Natural killer cell (primary cell): ENCODE measurements at regions not wholly inside any gene's neighbourhood (a gene's known extent, or its start where the extent isn't known, plus 50 kb on each side); places are given as distances from the start of the nearest gene placed in this dataset.

Experiments
- ATAC-seq, 3 donors: fragments of 150-1000 bp in 2 of 3; fragments of 200-7000 bp in 1 of 3; cut with Tn5 transposase; 1 replicate in 1 of 3; 2 replicates in 2 of 3; pipeline ENCODE4 v1.10.0; 2021; ENCODE audit warnings: mild to moderate bottlenecking in 2 of 3, moderate library complexity in 2 of 3
- DNase-seq, 2 donors: peaks; one replicate each; pipeline versions ENCODE4 v3.0.0 to v3.0.0-alpha.2; 2013 to 2021; ENCODE audit warnings: mixed read lengths in 1 of 2
- H3K27ac ChIP-seq: one replicate; pipeline ENCODE4 v1.5.1; 2013; ENCODE audit warnings: mild to moderate bottlenecking, low read length
- H3K27me3 ChIP-seq: one replicate; pipeline ENCODE4 v1.6.1; 2013; ENCODE audit warnings: low read length; ENCODE audit not compliant: control insufficient read depth, insufficient read depth
- H3K36me3 ChIP-seq: one replicate; pipeline ENCODE4 v1.6.1; 2013; ENCODE audit warnings: low read length; ENCODE audit not compliant: control insufficient read depth, insufficient read depth
- H3K4me1 ChIP-seq: one replicate; pipeline ENCODE4 v1.6.1; 2013; ENCODE audit warnings: low read length; ENCODE audit not compliant: control insufficient read depth, insufficient read depth
- H3K4me3 ChIP-seq: one replicate; pipeline ENCODE4 v1.5.1; 2013; ENCODE audit warnings: low read length
- H3K9me3 ChIP-seq: one replicate; pipeline ENCODE4 v1.6.1; 2013; ENCODE audit warnings: low read length; ENCODE audit not compliant: control insufficient read depth, insufficient read depth
- H3K27ac Mint-ChIP-seq, 2 donors: one replicate each; pipeline ENCODE4 v1.8.0; 2022; ENCODE audit warnings: mild to moderate bottlenecking in 2 of 2, mixed read lengths in 2 of 2, moderate library complexity in 1 of 2
- H3K27me3 Mint-ChIP-seq, 2 donors: one replicate each; pipeline ENCODE4 v1.8.0; 2022; ENCODE audit warnings: low read depth in 2 of 2, mixed read lengths in 2 of 2
- H3K36me3 Mint-ChIP-seq: one replicate; pipeline ENCODE4 v1.8.0; 2022; ENCODE audit warnings: mixed read lengths
- H3K4me1 Mint-ChIP-seq, 2 donors: one replicate each; pipeline ENCODE4 v1.8.0; 2022; ENCODE audit warnings: mixed read lengths in 2 of 2
- H3K4me3 Mint-ChIP-seq: one replicate; pipeline ENCODE4 v1.8.0; 2022; ENCODE audit warnings: mild to moderate bottlenecking, moderate library complexity, mixed read lengths
- H3K9me3 Mint-ChIP-seq, 2 donors: one replicate each; pipeline ENCODE4 v1.8.0; 2022; ENCODE audit warnings: mixed read lengths in 2 of 2
- CTCF ChIP-seq: fragments of 200-600 bp; IDR thresholded peaks from one replicate; pipeline ENCODE4 v1.8.0; 2022; ENCODE audit warnings: antibody characterized with exemption
- WGBS: methylation state at CpG from one replicate; pipeline ENCODE4 v1.1.7; 2013; ENCODE audit warnings: missing lambda C conversion rate; ENCODE audit not compliant: insufficient coverage; 5-methylcytosine and 5-hydroxymethylcytosine counted together
- intact Hi-C: fragments of 100-400 bp; cut with micrococcal nuclease; formaldehyde crosslinking; loops from one replicate; pipeline ENCODE4 v1.14.2; 2022

- 92% methylated on average over 15 of the region's 15 CpGs for WGBS
- H3K9me3 ChIP-seq: no peaks in the 10 kb centered on the region
- intact Hi-C loops: no loop called here
- no peaks in the 10 kb centered on the region for H3K4me1 ChIP-seq
- ATAC-seq (no peak), DNase-seq (no peak)
- no peak for TF ChIP-seq CTCF
- H3K27me3 ChIP-seq: no peaks in the 10 kb centered on the region
- Mint-ChIP-seq H3K27me3 (no peaks in the 10 kb centered on the region), H3K9me3 (peaks cover 2 to 7% of the 10 kb centered on the region in 2 donors), H3K36me3 (no peaks in the 10 kb centered on the region), H3K4me1 (no peaks in the 10 kb centered on the region), H3K4me3 (no peak overlapping the region), H3K27ac (no peak overlapping the region)
- H3K4me3 ChIP-seq: no peak overlapping the region
- no peaks in the 10 kb centered on the region for H3K36me3 ChIP-seq
- H3K27ac ChIP-seq: no peak overlapping the region
Observed at GRCh38 chr3:180820400-180820799, 92.1 kb upstream of the FXR1 start.

- no peak overlapping the region for H3K27ac ChIP-seq
- Mint-ChIP-seq H3K27ac (no peak overlapping the region), H3K4me1 (no peaks in the 10 kb centered on the region), H3K36me3 (no peaks in the 10 kb centered on the region), H3K4me3 (no peak overlapping the region), H3K27me3 (no peaks in the 10 kb centered on the region), H3K9me3 (peaks cover 0 to 2% of the 10 kb centered on the region in 2 donors)
- H3K4me3 ChIP-seq: no peak overlapping the region
- ATAC-seq (no peak), DNase-seq (no peak)
- no peaks in the 10 kb centered on the region for H3K9me3 ChIP-seq
- 82% methylated on average over 1 of the region's 2 CpGs for WGBS
- H3K27me3 ChIP-seq: no peaks in the 10 kb centered on the region
- no peak for TF ChIP-seq CTCF
- intact Hi-C loops: no loop called here
- no peaks in the 10 kb centered on the region for H3K36me3 ChIP-seq
- no peaks in the 10 kb centered on the region for H3K4me1 ChIP-seq
Observed at GRCh38 chr3:180825964-180826363, 86.5 kb upstream of the FXR1 start.

DNA sequence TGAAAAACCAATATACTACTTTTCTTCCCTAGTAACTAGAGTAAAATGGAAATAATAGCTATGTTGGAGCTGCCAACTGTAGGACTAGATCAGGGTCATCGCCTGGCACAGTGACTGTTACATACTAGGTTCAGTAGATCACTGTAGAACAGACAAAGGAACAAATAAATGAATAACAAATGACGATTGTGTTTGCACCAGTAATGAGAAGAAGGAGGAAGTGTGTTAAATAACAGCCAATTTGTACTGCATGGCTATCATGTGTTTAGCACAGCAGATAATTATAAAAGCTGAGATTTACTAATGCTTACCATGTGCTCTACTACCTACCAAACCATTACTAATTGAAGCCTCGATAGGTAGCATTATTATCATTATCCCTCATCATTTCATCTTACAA is 85.3 kb upstream of the FXR1 start:
- Mint-ChIP-seq H3K4me1 (no peaks in the 10 kb centered on the region), H3K27ac (no peak overlapping the region), H3K27me3 (no peaks in the 10 kb centered on the region), H3K36me3 (no peaks in the 10 kb centered on the region), H3K9me3 (peaks cover 0 to 2% of the 10 kb centered on the region in 2 donors), H3K4me3 (no peak overlapping the region)
- no peaks in the 10 kb centered on the region for H3K4me1 ChIP-seq
- WGBS: 76% methylated on average over 2 of the region's 3 CpGs
- no peak for TF ChIP-seq CTCF
- H3K4me3 ChIP-seq: no peak overlapping the region
- ATAC-seq (no peak), DNase-seq (no peak)
- H3K36me3 ChIP-seq: no peaks in the 10 kb centered on the region
- H3K27ac ChIP-seq: no peak overlapping the region
- H3K9me3 ChIP-seq: no peaks in the 10 kb centered on the region
- intact Hi-C loops: no loop called here
- H3K27me3 ChIP-seq: no peaks in the 10 kb centered on the region

GRCh38 chr3:180828001-180828720 is 84.3 kb upstream of the FXR1 start:
- no peak for ATAC-seq
- no peak overlapping the region for H3K27ac Mint-ChIP-seq
- H3K9me3 Mint-ChIP-seq: peaks cover 0 to 2% of the 10 kb centered on the region in 2 donors

More at GRCh38 chr3:180828001-180828720, 84.3 kb upstream of the FXR1 start:
- intact Hi-C loops: no loop called here
- WGBS: 94% methylated on average over 36 of the region's 36 CpGs
- Histone ChIP-seq H3K27me3 (no peaks in the 10 kb centered on the region), H3K27ac (no peak overlapping the region), H3K36me3 (no peaks in the 10 kb centered on the region), H3K9me3 (no peaks in the 10 kb centered on the region), H3K4me3 (no peak overlapping the region), H3K4me1 (no peaks in the 10 kb centered on the region)
- no peak for DNase-seq
- H3K27me3 Mint-ChIP-seq: no peaks in the 10 kb centered on the region
- no peak overlapping the region for H3K4me3 Mint-ChIP-seq
- no peak for TF ChIP-seq CTCF
- no peaks in the 10 kb centered on the region for H3K4me1 Mint-ChIP-seq
- no peaks in the 10 kb centered on the region for H3K36me3 Mint-ChIP-seq
